HG03520 (cell line): ENCODE measurements at regions not wholly inside any gene's neighbourhood (a gene's known extent, or its start where the extent isn't known, plus 50 kb on each side); places are given as distances from the start of the nearest gene placed in this dataset.
"Not testable (repeated sequence)": the region's sequence is repeated elsewhere in the genome, so short reads cannot be mapped to it uniquely, and the experiment has no call there.

Experiments used
- ATAC-seq: cut with Tn5 transposase; IDR thresholded peaks from one replicate; pipeline ENCODE4 v1.9.1; 2021; ENCODE audit warnings: mild to moderate bottlenecking, moderate library complexity; ENCODE audit not compliant: unreplicated experiment

DNA sequence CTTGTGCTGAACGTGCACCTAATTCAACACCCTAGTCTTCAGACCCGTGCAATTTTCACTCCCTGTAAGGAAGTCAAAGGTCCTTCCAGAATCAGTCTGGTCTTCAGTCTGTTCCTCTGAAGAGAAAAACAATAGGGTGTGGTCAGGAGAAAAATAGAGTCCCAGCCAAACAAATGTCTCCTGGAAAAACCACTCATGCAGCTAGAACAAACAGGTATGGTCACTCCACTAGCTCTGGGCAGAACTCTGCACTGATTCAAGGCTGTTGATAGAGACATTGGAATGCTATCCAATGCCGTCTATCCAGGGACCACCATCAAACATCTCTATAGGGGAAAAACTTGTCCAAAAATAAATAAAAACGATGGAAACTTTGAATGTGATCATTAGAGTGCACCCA lies 81.8 kb upstream of the MAP3K1 start:
- ATAC-seq, result no peak

DNA sequence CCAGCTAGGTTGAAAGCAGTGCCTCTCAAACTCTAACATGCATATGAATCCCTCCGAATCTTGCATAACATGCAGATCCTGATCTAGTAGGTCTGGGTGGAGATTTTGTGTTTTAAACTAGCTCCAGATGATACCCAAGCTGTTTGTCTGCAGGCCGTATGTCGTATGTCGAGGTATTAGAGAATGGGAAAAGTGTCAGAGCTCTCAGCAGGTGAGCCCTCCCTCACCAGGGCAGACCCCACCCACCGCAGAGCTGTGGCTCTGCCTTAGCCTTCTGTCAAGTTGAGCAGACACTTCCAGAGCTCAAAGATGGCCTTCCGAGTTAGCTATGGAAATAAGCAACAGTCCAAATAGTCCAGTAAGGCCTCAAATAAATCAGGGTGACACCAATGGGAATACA lies 83.2 kb upstream of the MAP3K1 start:
- no peak for ATAC-seq

DNA sequence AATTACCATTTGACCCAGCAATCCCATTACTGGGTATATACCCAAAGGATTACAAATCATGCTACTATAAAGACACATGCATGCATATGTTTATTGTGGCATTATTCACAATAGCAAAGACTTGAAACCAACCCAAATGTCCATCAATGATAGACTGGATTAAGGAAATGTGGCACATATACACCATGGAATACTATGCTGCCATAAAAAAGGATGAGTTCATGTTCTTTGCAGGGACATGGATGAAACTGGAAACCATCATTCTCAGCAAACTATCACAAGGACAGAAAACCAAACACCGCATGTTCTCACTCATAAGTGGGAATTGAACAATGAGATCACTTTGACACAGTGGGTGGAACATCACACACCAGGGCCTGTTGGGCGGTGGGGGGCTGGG lies 83.9 kb upstream of the MAP3K1 start:
- ATAC-seq, result not testable (repeated sequence)

DNA sequence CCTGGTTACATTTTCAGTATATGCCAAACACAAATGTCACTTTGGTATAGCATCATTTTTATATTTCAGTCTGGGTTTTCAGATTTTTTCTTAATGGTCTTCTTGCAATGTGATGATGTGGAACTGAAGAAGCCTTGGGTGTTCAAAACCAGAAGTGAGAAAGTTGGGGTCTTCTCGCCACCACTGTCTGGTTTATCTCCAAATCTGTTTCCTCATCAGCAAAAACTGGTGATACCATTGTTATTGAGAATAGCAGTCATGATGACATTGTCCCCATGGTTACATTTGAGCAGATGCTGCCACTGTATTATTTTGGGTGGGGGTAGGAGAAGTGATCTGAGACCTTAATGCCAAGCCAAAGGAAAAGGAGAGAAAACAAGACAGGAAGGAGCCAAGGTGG lies 85.9 kb upstream of the MAP3K1 start:
- ATAC-seq, result no peak

DNA sequence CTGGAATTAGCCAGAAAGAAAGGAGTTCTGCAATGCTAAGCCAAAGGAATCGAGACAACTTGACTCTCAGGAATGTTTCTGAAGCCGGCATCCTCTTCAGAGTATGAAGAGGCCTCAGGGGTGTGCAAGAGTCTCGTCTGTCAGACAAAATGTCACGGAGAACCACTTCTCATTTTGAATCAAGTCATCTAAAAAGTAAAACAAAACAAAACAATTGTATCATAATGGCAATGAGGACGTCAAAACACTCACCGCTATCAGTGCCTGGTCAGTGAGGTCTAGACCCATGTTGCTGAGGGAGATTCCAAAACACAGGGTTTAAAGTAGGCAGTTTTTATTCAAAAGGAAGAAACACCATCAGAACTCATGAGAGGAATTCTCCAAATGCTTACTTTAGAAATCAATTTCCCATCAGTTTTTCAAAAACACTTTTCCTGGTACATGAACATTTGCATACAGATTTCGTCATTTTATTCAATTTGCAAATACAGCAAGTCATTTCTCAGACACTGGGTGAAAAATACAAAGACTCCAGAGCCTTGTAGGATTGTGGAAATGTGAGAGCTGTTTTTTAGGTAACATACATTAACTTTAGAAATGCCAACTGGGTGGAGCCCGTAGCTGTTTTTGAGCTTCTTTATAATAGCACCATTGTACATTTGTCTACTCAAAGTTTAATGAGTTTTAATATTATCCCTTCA lies 89.5 kb upstream of the MAP3K1 start:
- no peak for ATAC-seq

DNA sequence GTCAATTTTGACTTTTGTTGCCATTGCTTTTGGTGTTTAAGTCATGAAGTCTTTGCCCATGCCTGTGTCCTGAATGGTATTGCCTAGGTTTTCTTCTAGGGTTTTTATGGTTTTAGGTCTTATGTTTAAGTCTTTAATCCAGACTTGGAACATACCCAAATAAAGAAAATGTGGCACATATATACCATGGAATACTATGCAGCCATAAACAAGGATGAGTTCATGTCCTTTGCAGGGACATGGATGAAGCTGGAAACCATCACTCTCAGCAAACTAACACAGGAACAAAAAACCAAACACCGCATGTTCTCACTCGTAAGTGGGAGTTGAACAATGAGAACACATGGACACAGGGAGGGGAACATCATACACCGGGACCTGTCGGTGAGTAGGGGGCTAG lies 90.5 kb upstream of the MAP3K1 start:
- ATAC-seq, result not testable (repeated sequence)

DNA sequence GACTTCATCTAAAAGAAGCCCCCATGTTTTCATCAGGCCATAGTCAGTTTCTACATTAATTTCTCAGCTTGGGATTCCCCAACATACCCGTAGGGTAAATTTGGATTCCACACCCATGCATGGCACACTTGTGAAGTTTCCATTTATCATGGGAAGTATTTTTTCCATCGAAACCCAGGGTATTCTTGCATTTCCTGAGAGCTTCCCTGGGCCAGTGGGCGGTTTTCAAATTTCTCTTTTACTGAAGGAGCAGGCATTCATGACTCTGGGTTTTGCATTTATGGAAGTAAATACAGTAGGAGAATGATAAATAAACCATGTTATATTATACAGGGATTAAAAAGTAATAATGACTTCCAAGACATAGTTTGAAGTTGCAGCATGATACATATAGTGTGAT lies 93.0 kb upstream of the MAP3K1 start:
- ATAC-seq, result no peak

DNA sequence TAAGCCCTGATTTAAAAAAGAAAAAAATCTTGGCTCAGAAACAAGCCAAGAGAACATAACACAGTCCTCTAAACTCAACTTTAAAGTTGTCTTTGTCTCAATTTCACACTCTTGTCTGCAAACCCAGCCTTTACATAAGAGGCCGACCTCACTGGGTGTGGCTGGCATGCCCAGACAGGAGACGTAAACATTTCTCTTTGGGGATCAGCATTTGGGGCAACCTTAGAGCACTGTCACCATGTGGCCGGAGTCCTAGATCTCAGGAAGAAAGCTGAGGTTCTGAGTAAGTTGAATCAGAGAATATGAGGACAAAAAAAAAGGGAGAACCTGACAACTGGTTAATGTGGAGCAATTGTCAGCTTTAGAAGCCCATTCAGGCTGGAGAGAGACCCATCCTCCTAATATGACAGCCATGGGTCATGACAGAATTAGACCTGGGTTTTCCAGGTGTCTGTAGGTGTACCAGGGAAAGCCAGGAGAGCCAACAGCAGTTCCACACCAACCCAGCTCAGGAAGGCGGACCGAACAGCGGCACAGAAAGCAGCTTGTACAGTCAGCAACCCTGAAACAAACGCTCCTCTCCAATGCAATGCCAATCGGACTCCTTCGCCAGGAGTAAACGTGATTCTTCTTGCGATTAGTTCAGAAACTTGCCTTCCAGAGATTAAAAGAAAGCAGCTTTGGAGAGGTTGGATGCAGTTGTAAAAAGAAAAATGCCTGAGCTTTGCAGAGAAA lies 97.9 kb upstream of the MAP3K1 start:
- ATAC-seq, result no peak

- no peak for ATAC-seq
Measured at GRCh38 chr5:56715986-56716385, 99.4 kb upstream of the MAP3K1 start.

DNA sequence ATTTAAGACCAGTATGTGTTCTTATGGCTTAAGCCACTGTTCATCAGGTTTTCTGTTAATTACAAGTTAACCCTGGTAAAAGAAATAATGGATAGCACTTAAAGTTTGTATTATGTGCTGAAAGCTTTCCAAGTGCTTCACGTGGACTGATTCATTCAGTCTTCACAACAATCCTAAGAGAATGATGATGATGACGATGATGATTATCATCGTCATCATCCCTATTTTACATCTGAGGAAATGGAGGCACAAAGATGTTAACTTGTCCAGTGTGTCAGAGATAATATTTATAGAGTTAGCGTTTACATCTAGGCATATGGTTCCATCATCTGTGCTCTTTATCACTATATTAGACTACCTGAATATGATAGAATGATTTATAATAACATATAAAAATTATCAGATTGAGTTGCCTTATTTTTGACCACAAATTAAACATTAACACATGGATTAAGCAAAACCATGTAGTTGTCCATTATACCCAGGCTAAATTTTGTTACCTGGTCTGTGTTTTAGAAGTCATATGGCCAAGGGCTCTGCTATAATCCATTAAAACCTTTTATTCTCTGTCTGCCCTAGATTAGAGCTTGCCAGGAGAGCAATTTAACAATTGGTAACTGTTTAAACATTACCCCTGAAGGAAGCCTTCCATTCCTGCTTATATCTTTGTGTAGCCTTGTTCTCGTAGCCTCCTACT lies 102.3 kb upstream of the MAP3K1 start:
- no peak for ATAC-seq

DNA sequence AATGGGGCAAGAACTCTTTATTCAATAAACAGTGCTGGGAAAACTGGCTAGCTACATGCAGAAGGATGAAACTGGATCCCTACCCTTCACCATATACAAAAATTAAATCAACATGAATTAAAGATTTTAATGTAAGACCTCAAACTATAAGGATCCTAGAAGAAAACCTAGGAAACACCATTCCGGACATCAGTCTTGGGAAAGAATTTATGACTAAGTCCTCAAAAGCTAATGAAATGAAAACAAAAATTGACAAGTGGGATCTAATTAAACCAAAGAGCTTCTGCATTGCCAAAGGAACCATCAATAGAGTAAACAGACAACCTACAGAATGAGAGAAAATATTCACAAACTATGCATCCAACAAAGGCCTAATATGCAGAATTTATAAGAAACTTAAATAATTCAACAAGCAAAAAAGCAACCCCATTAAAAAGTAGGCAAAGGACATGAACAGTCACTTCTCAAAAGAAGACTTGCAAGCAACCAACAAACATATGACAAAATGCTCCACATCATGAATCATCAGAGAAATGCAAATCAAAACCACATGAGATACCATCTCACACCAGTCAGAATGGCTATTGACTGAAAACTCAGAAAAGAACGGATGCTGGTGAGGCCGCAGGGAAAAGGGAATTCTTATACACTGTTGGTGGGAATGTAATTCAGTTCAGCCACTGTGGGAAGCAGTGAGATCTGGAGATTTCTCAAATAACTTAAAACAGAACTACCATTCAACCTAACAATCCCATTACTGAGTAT lies 104.3 kb upstream of the MAP3K1 start:
- no peak for ATAC-seq

GRCh38 chr5:56706504-56706903 lies 108.8 kb upstream of the MAP3K1 start:
- no peak for ATAC-seq

GRCh38 chr5:56705217-56705616 lies 110.1 kb upstream of the MAP3K1 start:
- ATAC-seq, result no peak

GRCh38 chr5:56703952-56704351 lies 111.4 kb upstream of the MAP3K1 start:
- ATAC-seq, result no peak

DNA sequence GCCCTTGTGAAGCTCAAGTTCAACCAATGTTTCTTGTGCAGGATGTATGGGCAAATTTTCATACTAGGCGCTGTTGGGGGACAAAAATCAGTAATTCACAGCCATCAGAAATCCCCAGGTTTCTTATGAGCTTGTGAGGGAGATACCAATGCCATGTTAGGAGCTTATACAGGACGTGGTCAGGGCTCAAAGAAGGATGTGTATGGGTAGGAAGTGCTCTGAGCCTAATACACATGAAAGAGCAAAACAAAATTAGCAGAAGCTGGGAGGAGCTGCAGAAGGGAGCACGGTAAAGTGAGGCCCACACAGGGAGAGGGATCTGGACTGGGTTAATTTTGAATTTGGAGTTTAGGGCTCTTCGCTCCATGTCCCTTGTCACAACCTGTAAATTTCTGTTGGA lies 114.6 kb upstream of the MAP3K1 start:
- ATAC-seq, result no peak

GRCh38 chr5:56699538-56699937 lies 115.8 kb upstream of the MAP3K1 start:
- no peak for ATAC-seq

- ATAC-seq, result no peak
Measured at GRCh38 chr5:56698463-56699381, 116.6 kb upstream of the MAP3K1 start.

- ATAC-seq, result no peak
Measured at GRCh38 chr5:56696900-56697299, 118.4 kb upstream of the MAP3K1 start.

GRCh38 chr5:56693220-56693579 lies 122.1 kb upstream of the MAP3K1 start:
- no peak for ATAC-seq
